Nephron progenitor cell (in vitro differentiated cells): ENCODE measurements at regions not wholly inside any gene's neighbourhood (a gene's known extent, or its start where the extent isn't known, plus 50 kb on each side); places are given as distances from the start of the nearest gene placed in this dataset.

Source experiments
- DNase-seq: peaks from one replicate; pipeline ENCODE4 v3.0.0; 2021
- H3K27ac Mint-ChIP-seq: 2 replicates; pipeline ENCODE4 v1.8.0; 2021; ENCODE audit warnings: mild to moderate bottlenecking, moderate library complexity, mixed read lengths
- H3K27me3 Mint-ChIP-seq: 2 replicates; pipeline ENCODE4 v1.8.0; 2021; ENCODE audit warnings: mild to moderate bottlenecking, low read depth, mixed read lengths; ENCODE audit not compliant: poor library complexity
- H3K36me3 Mint-ChIP-seq: 2 replicates; pipeline ENCODE4 v1.8.0; 2021; ENCODE audit warnings: low read depth, mixed read lengths
- H3K4me1 Mint-ChIP-seq: 2 replicates; pipeline ENCODE4 v1.8.0; 2021; ENCODE audit warnings: mixed read lengths
- H3K4me3 Mint-ChIP-seq: 2 replicates; pipeline ENCODE4 v1.8.0; 2021; ENCODE audit warnings: mild to moderate bottlenecking, moderate library complexity, mixed read lengths
- H3K9me3 Mint-ChIP-seq: 2 replicates; pipeline ENCODE4 v1.8.0; 2021; ENCODE audit warnings: mild to moderate bottlenecking, moderate library complexity, mixed read lengths
- TF ChIP-seq, protein P1 (sequence below): fragments of 200-600 bp; sonication (generic); IDR thresholded peaks from 2 replicates; pipeline ENCODE4 v1.5.0; 2021; ENCODE audit warnings: antibody characterized with exemption

DNA sequence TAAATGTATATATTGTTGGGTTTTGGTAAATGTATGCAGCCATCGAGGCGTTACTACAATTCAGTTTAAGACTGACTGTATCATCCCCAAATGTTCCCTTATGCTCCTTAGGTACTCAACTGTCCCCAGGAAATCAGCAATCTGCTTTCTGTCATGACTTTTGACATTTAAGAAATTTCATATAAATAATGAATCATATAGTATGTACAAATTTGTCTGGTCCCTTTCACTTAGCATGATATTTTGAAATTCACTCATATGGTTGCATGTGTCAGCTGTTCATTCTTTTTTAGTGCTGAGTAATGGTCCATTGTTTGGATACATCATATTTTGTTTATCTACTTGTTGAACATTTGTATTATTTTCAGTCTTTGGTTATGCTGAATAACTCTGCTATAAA, 218.8 kb downstream of the C4orf33 start:
- Mint-ChIP-seq H3K27me3 (no peaks in the 10 kb centered on the region), H3K36me3 (no peaks in the 10 kb centered on the region), H3K4me1 (no peaks in the 10 kb centered on the region), H3K27ac (no peak overlapping the region), H3K9me3 (no peaks in the 10 kb centered on the region), H3K4me3 (no peak overlapping the region)
- DNase-seq = no peak
- TF ChIP-seq, protein P1, sequence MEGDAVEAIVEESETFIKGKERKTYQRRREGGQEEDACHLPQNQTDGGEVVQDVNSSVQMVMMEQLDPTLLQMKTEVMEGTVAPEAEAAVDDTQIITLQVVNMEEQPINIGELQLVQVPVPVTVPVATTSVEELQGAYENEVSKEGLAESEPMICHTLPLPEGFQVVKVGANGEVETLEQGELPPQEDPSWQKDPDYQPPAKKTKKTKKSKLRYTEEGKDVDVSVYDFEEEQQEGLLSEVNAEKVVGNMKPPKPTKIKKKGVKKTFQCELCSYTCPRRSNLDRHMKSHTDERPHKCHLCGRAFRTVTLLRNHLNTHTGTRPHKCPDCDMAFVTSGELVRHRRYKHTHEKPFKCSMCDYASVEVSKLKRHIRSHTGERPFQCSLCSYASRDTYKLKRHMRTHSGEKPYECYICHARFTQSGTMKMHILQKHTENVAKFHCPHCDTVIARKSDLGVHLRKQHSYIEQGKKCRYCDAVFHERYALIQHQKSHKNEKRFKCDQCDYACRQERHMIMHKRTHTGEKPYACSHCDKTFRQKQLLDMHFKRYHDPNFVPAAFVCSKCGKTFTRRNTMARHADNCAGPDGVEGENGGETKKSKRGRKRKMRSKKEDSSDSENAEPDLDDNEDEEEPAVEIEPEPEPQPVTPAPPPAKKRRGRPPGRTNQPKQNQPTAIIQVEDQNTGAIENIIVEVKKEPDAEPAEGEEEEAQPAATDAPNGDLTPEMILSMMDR = no peak

DNA sequence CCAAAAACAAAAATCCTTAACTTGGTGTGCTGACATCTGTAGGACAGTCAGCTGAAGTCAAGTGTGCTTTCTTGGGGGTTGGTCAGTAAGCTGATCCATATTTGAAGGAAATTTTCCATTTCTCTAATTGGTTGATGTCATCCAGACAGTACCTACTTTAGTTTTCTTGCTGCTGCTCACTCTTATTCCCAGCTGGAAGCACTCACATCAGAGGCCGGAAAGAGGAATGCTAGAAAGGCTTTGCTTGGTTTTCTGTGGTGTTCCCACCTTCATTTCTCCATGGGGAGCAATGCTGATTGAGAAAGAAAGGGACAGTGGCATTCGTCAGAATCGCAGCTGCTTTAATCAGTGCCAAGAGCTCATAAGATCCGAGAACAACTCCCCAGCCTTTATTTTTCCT, 227.0 kb downstream of the C4orf33 start:
- TF ChIP-seq, protein P1 = no peak
- no peak overlapping the region for H3K4me3 Mint-ChIP-seq
- DNase-seq = no peak
- H3K27me3 Mint-ChIP-seq = no peaks in the 10 kb centered on the region
- H3K9me3 Mint-ChIP-seq = no peaks in the 10 kb centered on the region
- peaks cover 23% of the 10 kb centered on the region for H3K4me1 Mint-ChIP-seq
- no peak overlapping the region for H3K27ac Mint-ChIP-seq
- no peaks in the 10 kb centered on the region for H3K36me3 Mint-ChIP-seq

DNA sequence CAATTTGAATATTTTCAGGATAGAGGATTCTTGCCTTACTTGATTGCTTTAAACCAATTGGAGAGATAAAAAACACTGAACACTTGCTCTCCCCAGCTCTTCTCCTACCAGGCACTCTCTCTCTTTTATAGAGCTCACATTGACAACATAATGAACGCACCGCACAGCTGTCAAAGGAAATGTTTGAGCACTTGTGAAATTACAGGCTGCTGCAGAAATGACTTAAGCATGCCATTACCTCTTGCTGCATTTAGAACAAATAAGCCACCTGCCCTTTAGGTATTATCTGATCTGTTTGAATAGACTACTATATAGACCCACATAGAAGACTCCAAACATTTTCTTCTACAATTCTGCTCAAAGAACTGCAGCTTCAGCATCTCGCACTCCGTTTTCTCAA, 227.7 kb downstream of the C4orf33 start:
- Mint-ChIP-seq H3K9me3 (no peaks in the 10 kb centered on the region), H3K36me3 (no peaks in the 10 kb centered on the region), H3K4me3 (no peak overlapping the region), H3K27me3 (no peaks in the 10 kb centered on the region), H3K4me1 (peaks cover 23% of the 10 kb centered on the region), H3K27ac (no peak overlapping the region)
- TF ChIP-seq, protein P1 = no peak
- no peak for DNase-seq

DNA sequence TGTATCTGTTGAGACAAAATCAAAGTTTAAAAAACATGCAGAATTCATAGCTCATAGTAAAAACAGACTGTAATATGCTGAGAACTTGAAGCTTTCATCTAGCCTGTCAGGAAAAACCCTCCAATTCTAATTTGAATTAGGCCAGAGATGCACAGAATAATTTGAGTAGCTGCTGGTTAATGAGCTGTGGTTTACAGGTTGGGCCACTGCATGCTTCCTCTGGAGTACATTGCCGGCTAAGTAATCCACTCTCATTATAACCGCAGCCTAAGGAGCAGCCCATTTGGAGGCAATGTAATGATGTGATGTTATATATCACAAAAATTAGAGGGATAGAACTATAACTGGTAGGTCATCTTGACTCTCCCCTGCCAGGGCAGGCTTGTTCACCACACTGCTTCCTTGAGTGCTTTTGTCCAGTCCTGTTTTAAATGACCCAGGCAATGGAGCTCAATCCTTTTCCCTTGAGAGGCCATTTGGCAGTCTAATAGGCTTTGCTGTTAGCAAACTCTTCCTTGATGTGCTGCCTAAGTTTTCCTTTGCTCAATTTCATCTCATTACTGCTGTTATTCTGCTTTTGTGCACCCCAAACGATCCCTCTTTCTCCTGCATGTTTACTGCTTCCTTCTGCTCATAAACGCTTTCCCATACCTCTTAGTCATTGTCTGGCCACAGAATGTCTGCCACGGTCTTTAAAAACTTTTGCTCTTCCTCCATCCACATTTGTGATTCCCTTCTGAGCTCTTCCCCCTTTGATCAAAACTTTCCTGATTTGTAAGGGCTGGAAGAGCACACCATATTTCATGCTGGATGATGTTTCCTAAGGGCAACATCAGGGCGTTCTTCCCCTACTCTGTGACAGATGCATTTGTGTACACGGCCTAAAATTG, 230.9 kb downstream of the C4orf33 start:
- Mint-ChIP-seq H3K36me3 (no peaks in the 10 kb centered on the region), H3K4me1 (peaks cover 23% of the 10 kb centered on the region), H3K4me3 (no peak overlapping the region), H3K27me3 (no peaks in the 10 kb centered on the region), H3K27ac (peak overlapping the region; percentile 73), H3K9me3 (peaks cover 7% of the 10 kb centered on the region)
- TF ChIP-seq, protein P1 = no peak
- DNase-seq = no peak

DNA sequence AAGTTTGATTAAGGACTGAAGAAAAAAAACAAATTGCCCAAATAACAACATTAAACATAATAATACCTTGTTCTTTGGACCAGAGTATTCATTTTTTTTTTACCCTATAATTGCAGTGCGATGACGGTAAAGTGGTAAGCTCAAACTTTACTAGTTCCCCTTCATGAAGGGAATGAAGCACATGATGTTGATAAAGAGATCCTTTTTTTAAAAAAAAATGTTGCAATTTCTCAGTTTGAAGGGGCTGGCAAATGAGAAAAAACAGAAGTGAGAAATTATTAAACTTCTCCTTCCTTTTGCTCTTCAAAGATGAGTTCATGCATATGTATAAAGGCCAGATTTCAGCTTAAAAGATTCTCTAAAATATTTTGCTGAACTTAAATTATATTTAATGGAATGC, 231.7 kb downstream of the C4orf33 start:
- H3K4me3 Mint-ChIP-seq = no peak overlapping the region
- H3K27ac Mint-ChIP-seq = no peak overlapping the region
- no peaks in the 10 kb centered on the region for H3K36me3 Mint-ChIP-seq
- DNase-seq = no peak
- TF ChIP-seq, protein P1 = no peak
- H3K4me1 Mint-ChIP-seq = peaks cover 23% of the 10 kb centered on the region
- H3K9me3 Mint-ChIP-seq = peaks cover 7% of the 10 kb centered on the region
- no peaks in the 10 kb centered on the region for H3K27me3 Mint-ChIP-seq

DNA sequence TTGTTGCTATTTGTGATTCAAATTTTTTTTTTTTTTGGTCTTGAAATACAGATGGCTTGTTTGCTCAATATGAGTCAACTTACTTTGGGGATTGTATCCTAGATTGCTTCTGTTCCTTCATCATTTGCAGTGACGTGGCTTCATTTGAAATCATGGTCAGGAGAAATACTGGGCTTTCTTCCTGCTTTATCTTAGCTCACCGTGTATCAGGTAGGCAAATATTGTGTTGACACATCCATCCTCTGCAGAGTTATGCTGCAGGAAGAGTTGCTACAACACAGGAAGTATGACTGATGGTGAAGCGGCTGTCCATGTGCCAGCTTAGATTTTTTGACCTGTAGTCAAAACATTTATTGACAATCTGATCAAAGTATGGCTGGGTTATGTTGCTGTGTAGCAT, 232.2 kb downstream of the C4orf33 start:
- TF ChIP-seq, protein P1 = no peak
- Mint-ChIP-seq H3K36me3 (no peaks in the 10 kb centered on the region), H3K27ac (no peak overlapping the region), H3K4me3 (no peak overlapping the region), H3K4me1 (peaks cover 23% of the 10 kb centered on the region), H3K27me3 (no peaks in the 10 kb centered on the region), H3K9me3 (peaks cover 7% of the 10 kb centered on the region)
- DNase-seq = no peak
